Activated CD8-positive, alpha-beta T cell treated with anti-CD3 and anti-CD28 coated beads, Interleukin-2, amount 10 ng/mL, durations not matched to agents 7 days and 5 days (primary cell): ENCODE measurements at regions not wholly inside any gene's neighbourhood (a gene's known extent, or its start where the extent isn't known, plus 50 kb on each side); places are given as distances from the start of the nearest gene placed in this dataset.
"Not testable (repeated sequence)": the region's sequence is repeated elsewhere in the genome, so short reads cannot be mapped to it uniquely, and the experiment has no call there.

ENCODE experiments used
- ATAC-seq: fragments of 150-1000 bp; cut with Tn5 transposase; one replicate; pipeline ENCODE4 v1.10.0; 2021; ENCODE audit warnings: moderate library complexity
- CTCF ChIA-PET: fragments of 350-600 bp; sonication (Branson Sonifier 250); formaldehyde crosslinking; loops from one replicate; lab custom pipeline; 2021; ENCODE audit warnings: antibody characterized with exemption; lab: Charles Lee
- POLR2A ChIA-PET: fragments of 350-600 bp; sonication (Branson Sonifier 250); formaldehyde crosslinking; loops from one replicate; lab custom pipeline; 2021; ENCODE audit warnings: antibody characterized with exemption; lab: Charles Lee
- DNase-seq: peaks from one replicate; pipeline ENCODE4 v3.0.0-alpha.2; 2020
- H3K27ac Mint-ChIP-seq: one replicate; pipeline ENCODE4 v1.8.0; 2021; ENCODE audit warnings: mild to moderate bottlenecking, mixed read lengths
- H3K27me3 Mint-ChIP-seq: one replicate; pipeline ENCODE4 v1.8.0; 2021; ENCODE audit warnings: low read depth, mixed read lengths
- H3K36me3 Mint-ChIP-seq: one replicate; pipeline ENCODE4 v1.8.0; 2021; ENCODE audit warnings: low read depth, mixed read lengths
- H3K4me1 Mint-ChIP-seq: one replicate; pipeline ENCODE4 v1.8.0; 2021; ENCODE audit warnings: low read depth, mixed read lengths
- H3K4me3 Mint-ChIP-seq: one replicate; pipeline ENCODE4 v1.8.0; 2021; ENCODE audit warnings: mild to moderate bottlenecking, mixed read lengths
- H3K9me3 Mint-ChIP-seq: one replicate; pipeline ENCODE4 v1.8.0; 2022; ENCODE audit warnings: mixed read lengths; ENCODE audit not compliant: insufficient read depth

DNA sequence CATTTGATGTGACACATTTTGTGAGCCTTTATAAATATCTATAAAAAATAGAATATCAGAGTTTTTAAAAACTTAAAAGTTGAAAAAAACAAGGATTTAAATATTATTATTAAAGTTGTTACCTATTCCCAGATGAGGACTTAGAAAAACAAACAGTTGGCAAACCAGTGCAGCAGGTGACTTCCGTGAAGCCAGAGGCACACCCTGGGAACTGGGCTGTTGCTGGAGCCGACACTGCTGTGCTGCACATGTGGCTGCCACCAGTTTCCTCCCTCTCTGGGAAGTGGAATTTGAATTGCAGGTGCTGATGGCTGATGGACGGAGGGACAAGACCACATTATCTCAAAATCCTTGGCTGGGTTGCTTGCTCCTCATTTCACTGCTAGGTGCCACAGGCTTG lies 442.4 kb upstream of the NPAP1 start:
- H3K4me3 Mint-ChIP-seq, H3K36me3 Mint-ChIP-seq, H3K9me3 Mint-ChIP-seq, DNase-seq, H3K4me1 Mint-ChIP-seq, ATAC-seq, H3K27ac Mint-ChIP-seq, CTCF ChIA-PET, POLR2A ChIA-PET, H3K27me3 Mint-ChIP-seq: not testable (repeated sequence)

DNA sequence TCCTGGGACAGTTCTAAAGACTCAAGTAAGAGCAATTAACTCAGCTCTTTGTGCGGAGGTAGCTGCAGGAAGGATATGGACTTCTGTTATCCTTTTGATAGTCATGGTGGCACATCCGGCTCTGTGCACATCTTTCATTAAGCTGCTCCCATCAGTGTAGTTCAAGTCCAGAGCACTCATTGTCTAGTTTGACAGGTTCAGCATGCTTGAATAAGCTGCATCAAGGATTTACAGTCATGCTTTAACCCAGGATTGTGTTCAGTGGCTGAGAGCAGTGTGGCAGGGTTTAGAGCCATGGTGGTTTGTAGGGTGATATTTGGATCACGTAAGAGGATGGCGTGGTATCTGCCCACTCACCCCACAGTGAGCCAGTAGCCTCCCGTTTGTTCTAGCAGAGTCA lies 435.0 kb upstream of the NPAP1 start:
- H3K9me3 Mint-ChIP-seq, CTCF ChIA-PET, ATAC-seq: not testable (repeated sequence)

DNA sequence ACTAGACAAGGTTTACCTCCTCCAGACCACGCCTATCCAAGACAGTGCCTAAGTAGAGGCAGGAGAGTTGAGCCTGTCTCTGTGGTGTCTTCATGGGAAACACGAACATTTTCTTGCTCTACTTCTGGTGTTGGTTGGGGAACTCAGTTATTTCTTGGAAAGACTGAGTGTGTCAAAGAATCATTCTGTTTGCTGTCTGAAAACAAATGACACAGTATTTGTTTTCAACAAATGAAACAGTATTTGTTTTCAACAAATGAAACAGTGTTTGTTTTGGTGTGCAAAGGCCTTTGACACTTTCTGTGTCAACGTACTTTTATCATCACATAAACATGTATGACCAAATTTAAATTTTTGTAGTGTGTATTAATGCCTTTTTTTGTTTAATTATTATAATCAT lies 416.5 kb upstream of the NPAP1 start:
- DNase-seq, ATAC-seq, H3K36me3 Mint-ChIP-seq, H3K27ac Mint-ChIP-seq, CTCF ChIA-PET, H3K4me3 Mint-ChIP-seq, H3K4me1 Mint-ChIP-seq, POLR2A ChIA-PET, H3K27me3 Mint-ChIP-seq: not testable (repeated sequence)
- H3K9me3 Mint-ChIP-seq, result peaks cover 17% of the 10 kb centered on the region

More for the DNA sequence above, 435.0 kb upstream of the NPAP1 start:
- H3K27me3 Mint-ChIP-seq, DNase-seq, H3K27ac Mint-ChIP-seq, H3K36me3 Mint-ChIP-seq, H3K4me1 Mint-ChIP-seq, POLR2A ChIA-PET, H3K4me3 Mint-ChIP-seq: not testable (repeated sequence)

DNA sequence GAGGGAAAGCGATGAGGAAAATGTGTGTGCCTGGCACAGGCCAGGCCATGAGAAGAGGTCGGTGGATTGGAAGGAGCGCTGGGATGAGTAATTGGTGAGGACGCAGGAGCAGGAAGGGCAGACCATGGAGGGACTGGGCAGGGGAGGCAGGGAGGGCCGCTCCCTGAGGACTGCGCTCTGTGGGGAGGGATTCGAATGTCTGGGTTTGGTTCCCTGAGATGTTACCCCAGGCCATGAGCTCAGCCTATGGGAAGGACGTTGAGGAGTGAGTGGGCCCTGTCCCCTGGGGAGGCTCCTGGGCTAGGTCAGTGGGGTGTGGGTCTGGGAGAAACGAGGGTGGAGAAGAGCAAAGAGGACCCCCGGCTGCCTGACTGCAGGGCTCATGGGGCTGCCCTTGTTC lies 415.2 kb upstream of the NPAP1 start:
- H3K27ac Mint-ChIP-seq, H3K4me1 Mint-ChIP-seq, H3K36me3 Mint-ChIP-seq: not testable (repeated sequence)

DNA sequence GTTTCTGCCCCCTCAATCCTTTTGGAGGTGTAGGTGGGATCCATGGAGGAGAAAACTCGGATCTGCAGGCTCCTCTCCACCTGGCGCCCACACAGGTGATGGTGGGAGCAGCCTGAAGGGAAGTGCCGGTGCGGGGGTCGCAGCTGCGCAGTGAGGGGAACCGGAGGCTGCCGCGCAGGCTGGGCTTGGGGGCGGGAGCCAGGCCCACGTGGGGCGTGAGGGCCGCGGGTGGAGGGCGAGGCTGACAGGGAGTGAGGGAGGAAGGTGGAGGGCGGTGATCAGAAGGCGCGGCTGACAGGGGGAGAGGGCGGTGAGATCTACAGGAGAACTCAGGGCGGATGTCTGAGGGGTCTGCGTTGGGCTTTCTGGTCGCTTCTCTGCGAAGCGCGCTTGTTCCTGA lies 414.7 kb upstream of the NPAP1 start:
- H3K36me3 Mint-ChIP-seq, result not testable (repeated sequence)

More for the DNA sequence above, 415.2 kb upstream of the NPAP1 start:
- POLR2A ChIA-PET, H3K27me3 Mint-ChIP-seq, H3K9me3 Mint-ChIP-seq, ATAC-seq, H3K4me3 Mint-ChIP-seq, CTCF ChIA-PET, DNase-seq: not testable (repeated sequence)

GRCh38 chr15:24268536-24269165 lies 406.9 kb upstream of the NPAP1 start:
- CTCF ChIA-PET, H3K27me3 Mint-ChIP-seq, H3K36me3 Mint-ChIP-seq, DNase-seq, POLR2A ChIA-PET, H3K27ac Mint-ChIP-seq, H3K4me1 Mint-ChIP-seq, H3K4me3 Mint-ChIP-seq, ATAC-seq: not testable (repeated sequence)
- peaks cover 14% of the 10 kb centered on the region for H3K9me3 Mint-ChIP-seq

More for the DNA sequence above, 414.7 kb upstream of the NPAP1 start:
- H3K27ac Mint-ChIP-seq, ATAC-seq, H3K4me1 Mint-ChIP-seq, H3K27me3 Mint-ChIP-seq, H3K4me3 Mint-ChIP-seq, H3K9me3 Mint-ChIP-seq, CTCF ChIA-PET, POLR2A ChIA-PET, DNase-seq: not testable (repeated sequence)

DNA sequence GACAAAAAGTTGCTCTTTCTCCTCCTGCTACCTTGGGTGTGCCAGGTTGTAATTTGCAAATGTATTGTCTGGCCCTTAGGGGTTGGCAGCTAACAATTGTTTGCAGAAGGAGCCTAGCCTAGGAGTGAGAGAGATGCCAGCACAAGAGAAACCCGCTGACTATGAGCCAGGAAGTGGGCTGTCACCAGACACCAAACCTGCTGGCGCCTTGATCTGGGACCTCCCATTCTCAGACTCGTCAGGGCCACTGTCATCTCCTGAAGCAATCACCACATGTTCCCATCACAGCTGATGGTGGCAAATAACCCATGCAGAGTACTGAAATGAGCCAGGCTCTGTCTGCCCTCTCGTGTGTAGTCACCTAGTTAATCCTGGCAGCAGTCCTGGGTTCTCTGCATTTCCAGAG lies 406.4 kb upstream of the NPAP1 start:
- H3K4me1 Mint-ChIP-seq, result no peaks in the 10 kb centered on the region
- no peak overlapping the region for H3K27ac Mint-ChIP-seq
- peaks cover 14% of the 10 kb centered on the region for H3K9me3 Mint-ChIP-seq
- no peak overlapping the region for H3K4me3 Mint-ChIP-seq
- no peak for ATAC-seq
- H3K36me3 Mint-ChIP-seq, result no peaks in the 10 kb centered on the region
- ChIA-PET POLR2A (no interaction called here), CTCF (no interaction called here)
- DNase-seq, result no peak
- no peaks in the 10 kb centered on the region for H3K27me3 Mint-ChIP-seq

DNA sequence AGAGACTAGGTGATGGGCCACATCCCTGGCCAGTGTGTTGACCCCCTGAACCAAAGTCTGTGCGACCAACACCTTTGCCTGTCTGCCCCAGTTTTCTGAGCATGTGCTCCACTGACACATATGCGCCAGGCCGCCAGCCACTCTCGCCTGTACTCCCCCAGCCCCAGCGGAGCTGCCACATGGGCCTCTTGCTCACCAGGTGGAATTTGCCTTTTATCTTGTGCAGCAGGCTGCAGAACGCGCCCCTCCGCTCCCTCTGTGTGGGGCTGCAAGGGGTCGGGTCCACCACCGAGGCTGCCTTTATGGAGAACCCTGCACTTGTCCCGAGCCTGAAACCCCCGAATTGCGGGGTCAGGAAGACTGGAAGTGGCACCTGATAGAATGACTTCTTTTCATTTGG lies 405.7 kb upstream of the NPAP1 start:
- H3K4me1 Mint-ChIP-seq, result no peaks in the 10 kb centered on the region
- no peak overlapping the region for H3K27ac Mint-ChIP-seq
- no peaks in the 10 kb centered on the region for H3K27me3 Mint-ChIP-seq
- H3K4me3 Mint-ChIP-seq, result no peak overlapping the region
- ATAC-seq, result no peak
- H3K36me3 Mint-ChIP-seq, result no peaks in the 10 kb centered on the region
- ChIA-PET CTCF (no interaction called here), POLR2A (no interaction called here)
- peaks cover 14% of the 10 kb centered on the region for H3K9me3 Mint-ChIP-seq
- DNase-seq, result no peak

- H3K4me1 Mint-ChIP-seq, POLR2A ChIA-PET: not testable (repeated sequence)
- peaks cover 14% of the 10 kb centered on the region for H3K9me3 Mint-ChIP-seq
Measured at GRCh38 chr15:24271496-24272244, 403.9 kb upstream of the NPAP1 start.

DNA sequence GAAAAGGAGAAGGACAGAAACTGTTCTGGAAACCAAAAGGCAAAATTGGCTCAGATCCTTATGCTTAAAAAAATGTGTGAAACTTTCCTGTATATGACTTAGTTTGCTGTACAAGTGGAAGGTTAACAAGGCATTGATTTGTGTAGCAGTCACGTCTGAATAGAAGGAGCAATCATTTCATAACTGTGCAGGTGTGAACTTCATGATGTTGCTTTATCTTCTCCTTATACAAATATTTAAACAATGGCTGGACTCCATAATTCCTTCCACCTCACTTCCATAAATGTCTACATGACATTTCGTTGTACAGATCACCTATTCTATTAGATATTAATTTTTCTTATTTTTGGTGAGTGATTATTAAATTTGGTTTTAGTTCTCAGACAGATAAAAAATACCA lies 382.7 kb upstream of the NPAP1 start:
- ChIA-PET CTCF (no interaction called here), POLR2A (no interaction called here)
- H3K36me3 Mint-ChIP-seq, result no peaks in the 10 kb centered on the region
- H3K9me3 Mint-ChIP-seq, result no peaks in the 10 kb centered on the region
- no peaks in the 10 kb centered on the region for H3K27me3 Mint-ChIP-seq
- H3K4me3 Mint-ChIP-seq, result no peak overlapping the region
- ATAC-seq (no peak), DNase-seq (no peak)
- no peak overlapping the region for H3K27ac Mint-ChIP-seq
- no peaks in the 10 kb centered on the region for H3K4me1 Mint-ChIP-seq

More at GRCh38 chr15:24271496-24272244, 403.9 kb upstream of the NPAP1 start:
- H3K27me3 Mint-ChIP-seq, DNase-seq, H3K4me3 Mint-ChIP-seq, H3K36me3 Mint-ChIP-seq, H3K27ac Mint-ChIP-seq, CTCF ChIA-PET, ATAC-seq: not testable (repeated sequence)

- H3K36me3 Mint-ChIP-seq, H3K9me3 Mint-ChIP-seq, H3K4me1 Mint-ChIP-seq, DNase-seq, H3K27ac Mint-ChIP-seq, CTCF ChIA-PET, H3K4me3 Mint-ChIP-seq, POLR2A ChIA-PET, H3K27me3 Mint-ChIP-seq, ATAC-seq: not testable (repeated sequence)
Measured at GRCh38 chr15:24300804-24301368, 374.7 kb upstream of the NPAP1 start.

GRCh38 chr15:24301999-24302398 lies 373.6 kb upstream of the NPAP1 start:
- DNase-seq, H3K4me3 Mint-ChIP-seq, H3K4me1 Mint-ChIP-seq, CTCF ChIA-PET, POLR2A ChIA-PET, H3K9me3 Mint-ChIP-seq, H3K36me3 Mint-ChIP-seq, ATAC-seq, H3K27ac Mint-ChIP-seq, H3K27me3 Mint-ChIP-seq: not testable (repeated sequence)
